ENCODE measurements at regions not wholly inside any gene's neighbourhood (a gene's known extent, or its start where the extent isn't known, plus 50 kb on each side); places are given as distances from the start of the nearest gene placed in this dataset.

- intact Hi-C loops (cut with DNase I) = no loop called here
- peak in 1 of 10 donors; percentile 48 for DNase-seq
Observed at GRCh38 chr5:86768699-86769202, 151.0 kb downstream of the COX7C start.

GRCh38 chr5:86780018-86780417, 162.3 kb downstream of the COX7C start:
- intact Hi-C loops (cut with DNase I) = no loop called here
- no peak for DNase-seq

- intact Hi-C loops (cut with DNase I) = no loop called here
- no peak for DNase-seq
Observed at GRCh38 chr5:86786955-86787354, 169.2 kb downstream of the COX7C start.

GRCh38 chr5:86795659-86796058, 177.9 kb downstream of the COX7C start:
- intact Hi-C loops (cut with DNase I) = no loop called here
- no peak for DNase-seq

- intact Hi-C loops (cut with DNase I) = no loop called here
- no peak for DNase-seq
Observed at GRCh38 chr5:86797677-86798076, 179.9 kb downstream of the COX7C start.

GRCh38 chr5:86806206-86806605, 188.5 kb downstream of the COX7C start:
- intact Hi-C loops (cut with DNase I) = no loop called here
- DNase-seq = no peak

- intact Hi-C loops (cut with DNase I) = no loop called here
- no peak for DNase-seq
Observed at GRCh38 chr5:86807046-86808031, 189.6 kb downstream of the COX7C start.

- no peak for DNase-seq
- intact Hi-C loops (cut with DNase I) = no loop called here
Observed at GRCh38 chr5:86814315-86814714, 196.6 kb downstream of the COX7C start.

GRCh38 chr5:86814907-86815306, 197.2 kb downstream of the COX7C start:
- intact Hi-C loops (cut with DNase I) = no loop called here
- DNase-seq = no peak

GRCh38 chr5:86824637-86825036, 206.9 kb downstream of the COX7C start:
- intact Hi-C loops (cut with DNase I) = no loop called here
- peak in 3 of 10 donors; percentile 7 to 54 (median 10) for DNase-seq

- DNase-seq = no peak
- intact Hi-C loops (cut with DNase I) = no loop called here
Observed at GRCh38 chr5:86831128-86831527, 213.4 kb downstream of the COX7C start.

- intact Hi-C loops (cut with DNase I) = no loop called here
- DNase-seq = no peak
Observed at GRCh38 chr5:86833868-86834267, 216.1 kb downstream of the COX7C start.

- intact Hi-C loops (cut with DNase I) = no loop called here
- DNase-seq = no peak
Observed at GRCh38 chr5:86837610-86838009, 219.9 kb downstream of the COX7C start.

- intact Hi-C loops (cut with DNase I) = no loop called here
- no peak for DNase-seq
Observed at GRCh38 chr5:86838083-86838482, 220.3 kb downstream of the COX7C start.

- intact Hi-C loops (cut with DNase I) = no loop called here
- no peak for DNase-seq
Observed at GRCh38 chr5:86841000-86841644, 223.4 kb downstream of the COX7C start.

GRCh38 chr5:86858442-86858841, 240.7 kb downstream of the COX7C start:
- intact Hi-C loops (cut with DNase I) = no loop called here
- DNase-seq = peak in 2 of 10 donors; percentile 46 to 66

- no peak for DNase-seq
Observed at GRCh38 chr5:86861512-86861911, 243.8 kb downstream of the COX7C start.

GRCh38 chr5:86862093-86862492, 244.4 kb downstream of the COX7C start:
- intact Hi-C loops (cut with DNase I) = no loop called here
- no peak for DNase-seq

More at GRCh38 chr5:86861512-86861911, 243.8 kb downstream of the COX7C start:
- intact Hi-C loops (cut with DNase I) = no loop called here

- DNase-seq = peak in 2 of 10 donors; percentile 67 to 73
- intact Hi-C loops (cut with DNase I) = no loop called here
Observed at GRCh38 chr5:86864051-86864450, 246.3 kb downstream of the COX7C start.

GRCh38 chr5:86865256-86865785, 247.6 kb downstream of the COX7C start:
- no peak for DNase-seq
- intact Hi-C loops (cut with DNase I) = no loop called here

- DNase-seq = peak in 6 of 10 donors; percentile 10 to 83 (median 32)
- intact Hi-C loops (cut with DNase I) = no loop called here
Observed at GRCh38 chr5:86866036-86866435, 248.3 kb downstream of the COX7C start.

All from posterior cingulate gyrus (tissue), 11 donors.